ENCODE measurements at regions not wholly inside any gene's neighbourhood (a gene's known extent, or its start where the extent isn't known, plus 50 kb on each side); places are given as distances from the start of the nearest gene placed in this dataset.

DNA sequence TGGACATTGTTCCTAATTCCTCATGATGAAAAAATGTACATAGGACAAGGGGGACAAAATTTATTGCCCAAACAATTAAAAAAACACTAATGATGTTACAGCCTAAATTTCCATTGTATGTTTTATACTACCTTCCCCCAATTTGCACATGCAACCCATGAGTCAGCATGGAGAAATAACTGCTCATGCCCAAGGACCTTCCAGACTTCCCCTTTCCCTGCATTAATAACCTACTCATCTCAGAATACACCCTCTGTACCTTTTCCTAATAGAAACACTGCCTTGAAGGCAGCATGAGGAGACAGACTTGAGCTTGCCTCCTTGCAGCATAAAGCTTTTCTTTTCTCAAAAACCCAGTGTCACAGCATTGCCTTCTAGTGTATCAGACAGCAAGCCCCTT lies 2402.8 kb downstream of the TP53TG3F start:
- H2AFZ ChIP-seq (ENCODE audit: low read depth, low read length), result no peak overlapping the region
- no peaks in the 10 kb centered on the region for H4K20me1 ChIP-seq (ENCODE audit: insufficient read depth, low read length)
- TF ChIP-seq, protein P1, sequence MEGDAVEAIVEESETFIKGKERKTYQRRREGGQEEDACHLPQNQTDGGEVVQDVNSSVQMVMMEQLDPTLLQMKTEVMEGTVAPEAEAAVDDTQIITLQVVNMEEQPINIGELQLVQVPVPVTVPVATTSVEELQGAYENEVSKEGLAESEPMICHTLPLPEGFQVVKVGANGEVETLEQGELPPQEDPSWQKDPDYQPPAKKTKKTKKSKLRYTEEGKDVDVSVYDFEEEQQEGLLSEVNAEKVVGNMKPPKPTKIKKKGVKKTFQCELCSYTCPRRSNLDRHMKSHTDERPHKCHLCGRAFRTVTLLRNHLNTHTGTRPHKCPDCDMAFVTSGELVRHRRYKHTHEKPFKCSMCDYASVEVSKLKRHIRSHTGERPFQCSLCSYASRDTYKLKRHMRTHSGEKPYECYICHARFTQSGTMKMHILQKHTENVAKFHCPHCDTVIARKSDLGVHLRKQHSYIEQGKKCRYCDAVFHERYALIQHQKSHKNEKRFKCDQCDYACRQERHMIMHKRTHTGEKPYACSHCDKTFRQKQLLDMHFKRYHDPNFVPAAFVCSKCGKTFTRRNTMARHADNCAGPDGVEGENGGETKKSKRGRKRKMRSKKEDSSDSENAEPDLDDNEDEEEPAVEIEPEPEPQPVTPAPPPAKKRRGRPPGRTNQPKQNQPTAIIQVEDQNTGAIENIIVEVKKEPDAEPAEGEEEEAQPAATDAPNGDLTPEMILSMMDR (IDR thresholded peaks at IDR 0.05; ENCODE audit: low read depth, low read length), result no peak
- TF ChIP-seq EZH2phosphoT487 (IDR thresholded peaks at IDR 0.05; ENCODE audit: low read depth), result no peak
- no peaks in the 10 kb centered on the region for H3K36me3 ChIP-seq (replicated peaks; ENCODE audit: low read depth, low read length)
- H3K9ac ChIP-seq (ENCODE audit: low read length), result no peak overlapping the region
- no peak overlapping the region for H3K4me3 ChIP-seq (ENCODE audit: low read length)
- H3K9me3 ChIP-seq (ENCODE audit: insufficient read depth, low read length), result no peaks in the 10 kb centered on the region
- no peaks in the 10 kb centered on the region for H3K27me3 ChIP-seq (ENCODE audit: low read depth, low read length)
- no peak overlapping the region for H3K27ac ChIP-seq (ENCODE audit: low read length)
- H3K4me1 ChIP-seq (ENCODE audit: low read length), result no peaks in the 10 kb centered on the region; the same call in 1 of the 2 replicates
- H3K4me2 ChIP-seq (ENCODE audit: low read length), result no peak overlapping the region
- no peaks in the 10 kb centered on the region for H3K79me2 ChIP-seq (ENCODE audit: low read length)

DNA sequence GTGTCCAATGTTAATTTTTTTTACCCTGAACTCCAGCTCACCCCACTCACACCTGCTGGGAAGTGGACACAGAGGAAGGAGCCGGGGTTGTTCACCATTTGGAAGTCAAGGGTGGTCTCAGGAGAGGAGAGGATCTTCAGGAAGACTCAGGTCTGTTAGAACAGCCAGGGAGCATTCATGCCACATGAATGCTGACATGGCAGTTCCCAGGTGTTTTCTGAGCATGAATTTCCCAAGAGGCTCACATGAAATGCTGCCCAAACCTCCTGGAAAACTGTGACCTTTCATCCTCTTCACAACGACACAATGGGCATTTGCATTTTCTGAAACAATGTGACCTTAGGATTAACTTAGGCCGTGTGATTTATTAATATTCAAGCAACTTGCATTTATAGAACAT lies 2409.2 kb downstream of the TP53TG3F start:
- H3K4me3 ChIP-seq (ENCODE audit: low read length), result no peak overlapping the region
- no peak overlapping the region for H3K4me2 ChIP-seq (ENCODE audit: low read length)
- no peaks in the 10 kb centered on the region for H3K27me3 ChIP-seq (ENCODE audit: low read depth, low read length)
- H3K9ac ChIP-seq (ENCODE audit: low read length), result no peak overlapping the region
- no peak overlapping the region for H2AFZ ChIP-seq (ENCODE audit: low read depth, low read length)
- H3K9me3 ChIP-seq (ENCODE audit: insufficient read depth, low read length), result no peaks in the 10 kb centered on the region
- H3K27ac ChIP-seq (ENCODE audit: low read length), result no peak overlapping the region
- H4K20me1 ChIP-seq (ENCODE audit: insufficient read depth, low read length), result no peaks in the 10 kb centered on the region
- H3K4me1 ChIP-seq (ENCODE audit: low read length), result no peaks in the 10 kb centered on the region
- H3K36me3 ChIP-seq (replicated peaks; ENCODE audit: low read depth, low read length), result no peaks in the 10 kb centered on the region
- no peaks in the 10 kb centered on the region for H3K79me2 ChIP-seq (ENCODE audit: low read length)
- TF ChIP-seq, protein P1 (IDR thresholded peaks at IDR 0.05; ENCODE audit: low read depth, low read length), result no peak
- TF ChIP-seq EZH2phosphoT487 (IDR thresholded peaks at IDR 0.05; ENCODE audit: low read depth), result no peak

DNA sequence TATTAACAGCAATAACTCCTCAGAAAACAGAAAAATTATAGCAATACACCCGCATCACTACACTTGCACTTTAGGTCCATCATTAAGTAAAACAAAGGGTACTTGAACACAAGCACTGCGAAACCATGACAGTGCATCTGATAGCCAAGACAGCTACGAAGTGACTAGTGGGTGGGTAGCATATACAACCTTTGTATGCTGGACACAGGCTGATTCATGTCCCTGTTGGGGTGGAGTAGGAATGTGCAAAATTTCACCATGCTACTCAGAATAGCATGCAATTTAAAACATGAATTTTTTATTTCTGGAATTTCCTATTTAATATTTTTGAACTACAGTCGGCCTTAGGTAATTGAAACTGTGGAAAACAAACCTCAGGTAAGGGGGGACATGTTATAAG lies 2414.1 kb downstream of the TP53TG3F start:
- Histone ChIP-seq H3K36me3 (replicated peaks; ENCODE audit: low read depth, low read length) (no peaks in the 10 kb centered on the region), H3K79me2 (ENCODE audit: low read length) (no peaks in the 10 kb centered on the region), H3K9me3 (ENCODE audit: insufficient read depth, low read length) (no peaks in the 10 kb centered on the region), H3K4me2 (ENCODE audit: low read length) (no peak overlapping the region), H3K4me3 (ENCODE audit: low read length) (no peak overlapping the region), H3K27ac (ENCODE audit: low read length) (no peak overlapping the region), H4K20me1 (ENCODE audit: insufficient read depth, low read length) (no peaks in the 10 kb centered on the region), H3K27me3 (ENCODE audit: low read depth, low read length) (no peaks in the 10 kb centered on the region), H3K9ac (ENCODE audit: low read length) (no peak overlapping the region), H2AFZ (ENCODE audit: low read depth, low read length) (no peak overlapping the region), H3K4me1 (ENCODE audit: low read length) (no peaks in the 10 kb centered on the region)
- TF ChIP-seq EZH2phosphoT487 (IDR thresholded peaks at IDR 0.05; ENCODE audit: low read depth), result no peak
- TF ChIP-seq, protein P1 (IDR thresholded peaks at IDR 0.05; ENCODE audit: low read depth, low read length), result no peak

DNA sequence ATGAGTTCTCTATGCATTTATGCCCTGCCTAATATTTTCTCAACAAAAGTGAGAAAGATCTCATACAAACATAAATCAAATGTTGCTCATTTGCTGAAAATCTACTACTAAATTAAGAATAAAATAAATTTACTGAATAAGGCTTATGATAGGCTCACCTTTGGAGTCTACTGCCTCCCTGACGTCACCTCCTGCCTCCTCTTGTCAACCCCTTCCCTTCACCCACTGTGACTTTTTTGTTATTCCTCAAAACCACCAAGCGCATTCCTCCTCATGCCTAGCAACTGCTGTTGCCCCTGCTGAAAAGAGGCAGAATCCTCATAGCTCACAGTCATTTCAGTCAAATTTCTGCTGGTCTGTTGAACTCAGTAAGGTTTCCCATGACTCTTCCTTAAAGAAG lies 2422.2 kb downstream of the TP53TG3F start:
- Histone ChIP-seq H2AFZ (ENCODE audit: low read depth, low read length) (no peak overlapping the region), H3K4me3 (ENCODE audit: low read length) (no peak overlapping the region), H3K36me3 (replicated peaks; ENCODE audit: low read depth, low read length) (no peaks in the 10 kb centered on the region), H3K9me3 (ENCODE audit: insufficient read depth, low read length) (no peaks in the 10 kb centered on the region; the same call in 1 of the 2 replicates), H3K27ac (ENCODE audit: low read length) (no peak overlapping the region), H3K4me2 (ENCODE audit: low read length) (no peak overlapping the region), H3K4me1 (ENCODE audit: low read length) (no peaks in the 10 kb centered on the region), H3K27me3 (ENCODE audit: low read depth, low read length) (no peaks in the 10 kb centered on the region), H3K79me2 (ENCODE audit: low read length) (no peaks in the 10 kb centered on the region), H3K9ac (ENCODE audit: low read length) (no peak overlapping the region), H4K20me1 (ENCODE audit: insufficient read depth, low read length) (no peaks in the 10 kb centered on the region)
- TF ChIP-seq, protein P1 (IDR thresholded peaks at IDR 0.05; ENCODE audit: low read depth, low read length), result no peak
- TF ChIP-seq EZH2phosphoT487 (IDR thresholded peaks at IDR 0.05; ENCODE audit: low read depth), result no peak

Data from OCI-LY3 (cell line).